C1 segment of cervical spinal cord (tissue), 14 donors: ENCODE measurements at regions not wholly inside any gene's neighbourhood (a gene's known extent, or its start where the extent isn't known, plus 50 kb on each side); places are given as distances from the start of the nearest gene placed in this dataset.
"Not testable (repeated sequence)": the region's sequence is repeated elsewhere in the genome, so short reads cannot be mapped to it uniquely, and the experiment has no call there.

Source experiments
- DNase-seq, 14 donors: peaks; one replicate each; lab custom pipeline; 2025; lab: John Stamatoyannopoulos, UW

DNA sequence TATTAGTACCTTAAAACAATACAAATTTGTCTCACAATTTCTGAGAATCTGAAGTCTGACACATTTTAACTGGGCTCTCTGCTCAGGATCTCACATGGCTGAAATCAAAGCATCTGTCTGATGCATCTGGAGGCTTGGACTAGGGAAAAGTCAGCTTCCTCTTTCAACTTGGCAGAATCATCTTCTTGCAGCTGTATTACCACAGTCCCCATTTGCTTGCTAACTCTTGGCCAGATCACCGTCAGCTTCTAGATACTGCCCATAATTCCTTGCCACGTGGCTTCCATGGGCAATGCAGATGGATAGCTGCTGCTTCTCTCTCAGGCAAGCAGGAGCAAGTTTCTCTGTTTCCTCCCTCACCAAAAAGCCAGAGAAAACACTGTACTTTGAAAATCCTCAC lies 1106.4 kb upstream of the CITED2 start:
- no peak for DNase-seq

DNA sequence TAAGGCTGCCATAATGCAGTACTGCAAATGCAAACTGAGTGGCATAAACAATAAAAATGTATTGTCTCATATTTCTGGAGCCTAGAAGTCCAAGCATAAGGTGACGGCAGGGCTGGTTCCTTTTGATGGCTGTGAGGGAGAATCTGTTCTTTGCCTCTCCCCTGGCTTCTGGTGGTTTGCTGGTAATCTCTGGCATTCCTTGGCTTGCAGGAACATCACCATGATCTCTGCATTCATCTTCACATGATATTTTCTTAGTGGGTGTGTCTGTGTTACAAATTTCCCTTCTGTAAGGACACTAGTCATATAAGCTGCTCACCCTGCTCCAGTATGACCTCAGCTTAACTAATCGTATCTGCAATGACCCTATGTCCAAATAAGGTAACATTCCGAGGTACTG lies 1104.2 kb upstream of the CITED2 start:
- DNase-seq = no peak

DNA sequence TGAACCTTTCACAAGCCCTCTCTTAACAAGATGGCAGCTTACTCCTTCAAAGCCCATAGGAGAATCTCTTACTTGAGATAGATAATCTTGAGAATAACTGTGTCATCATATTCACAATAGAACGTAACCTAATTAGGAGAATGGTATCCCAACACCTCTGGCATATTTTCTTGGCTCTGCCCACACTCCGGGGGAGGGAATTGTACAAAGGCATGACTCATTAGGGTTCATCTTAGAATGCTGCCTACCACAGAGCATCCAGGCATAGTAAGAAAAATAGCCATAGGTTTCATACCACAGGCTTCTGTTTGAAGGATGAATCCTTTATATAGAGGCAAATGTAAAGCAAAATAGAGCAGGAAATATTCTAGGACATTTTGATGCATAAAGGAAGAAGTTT lies 1100.6 kb upstream of the CITED2 start:
- DNase-seq = no peak

DNA sequence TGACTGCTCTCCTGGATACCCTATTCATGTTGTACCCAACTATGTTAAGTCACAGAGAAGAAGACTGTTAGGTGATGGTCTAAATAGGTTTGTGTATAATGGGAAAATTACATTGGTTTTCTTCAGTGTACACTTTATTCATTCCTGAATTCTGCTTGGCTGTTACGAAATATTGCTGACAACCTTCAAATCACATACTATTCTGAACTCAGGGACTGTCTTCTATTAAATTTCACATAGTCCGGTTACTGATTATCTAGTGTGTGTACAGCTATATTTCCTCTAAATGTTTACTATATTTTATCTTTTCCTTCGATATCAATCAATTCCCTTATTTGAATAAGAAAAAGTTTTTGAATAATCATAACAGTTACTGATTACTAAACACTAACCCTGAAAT lies 1090.3 kb upstream of the CITED2 start:
- DNase-seq = no peak

DNA sequence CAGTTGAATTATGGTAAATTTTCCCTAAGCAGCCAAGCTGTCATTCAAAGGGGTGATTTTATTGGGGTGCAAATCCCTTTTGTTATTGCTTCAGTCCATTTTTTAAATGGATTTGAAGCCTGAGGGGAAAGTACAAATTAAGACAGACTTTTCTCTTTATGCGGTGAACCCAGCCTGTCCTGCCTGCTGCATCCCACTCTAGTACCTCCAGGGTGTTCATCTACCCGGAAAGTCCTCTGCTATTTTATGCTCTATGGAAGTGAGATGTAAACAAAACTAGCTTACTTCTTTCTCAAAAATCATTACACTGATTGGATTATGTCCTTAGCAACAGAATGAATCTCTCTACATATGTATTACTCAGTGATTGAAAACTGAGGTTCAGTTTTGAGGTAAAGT lies 1088.9 kb upstream of the CITED2 start:
- no peak for DNase-seq

DNA sequence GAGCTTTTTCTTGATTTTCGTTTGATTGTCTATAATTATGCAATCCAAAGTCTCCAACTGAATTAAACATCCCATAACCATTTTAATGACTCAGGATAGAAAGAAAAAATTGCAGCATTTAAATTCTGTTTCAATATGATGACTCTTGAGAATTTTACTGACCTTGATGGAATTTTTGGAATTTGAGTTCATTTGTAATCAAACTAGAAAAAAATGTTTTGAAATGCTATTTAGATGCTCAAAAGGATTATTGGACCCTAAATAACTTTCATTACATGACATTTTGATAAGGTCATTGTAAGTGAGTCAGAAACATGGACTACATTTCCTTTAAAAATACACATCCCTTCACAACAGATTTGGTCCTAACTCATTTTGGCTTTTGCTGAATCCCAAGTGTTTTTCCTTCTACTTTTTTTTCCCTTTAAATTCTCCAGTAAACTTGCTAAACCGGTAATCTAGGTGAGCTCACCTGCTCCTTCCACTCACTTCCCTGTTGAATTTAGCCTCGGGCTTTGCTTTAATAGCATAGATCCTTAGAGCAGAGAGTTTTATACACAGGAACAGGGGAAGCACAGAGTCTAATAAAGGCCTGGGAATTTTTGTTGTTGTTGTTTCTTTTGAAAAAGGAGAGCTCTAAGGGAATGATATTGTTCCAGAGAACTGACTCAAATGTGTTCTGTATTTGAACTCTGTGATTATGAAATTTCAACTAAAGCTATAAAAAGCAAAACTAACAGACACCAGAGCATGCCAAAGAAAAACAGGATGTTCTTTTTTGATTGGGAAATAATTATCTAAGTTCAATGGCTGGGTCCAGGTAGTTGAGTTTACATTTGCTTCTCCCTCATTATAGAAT lies 1088.2 kb upstream of the CITED2 start:
- DNase-seq = no peak

DNA sequence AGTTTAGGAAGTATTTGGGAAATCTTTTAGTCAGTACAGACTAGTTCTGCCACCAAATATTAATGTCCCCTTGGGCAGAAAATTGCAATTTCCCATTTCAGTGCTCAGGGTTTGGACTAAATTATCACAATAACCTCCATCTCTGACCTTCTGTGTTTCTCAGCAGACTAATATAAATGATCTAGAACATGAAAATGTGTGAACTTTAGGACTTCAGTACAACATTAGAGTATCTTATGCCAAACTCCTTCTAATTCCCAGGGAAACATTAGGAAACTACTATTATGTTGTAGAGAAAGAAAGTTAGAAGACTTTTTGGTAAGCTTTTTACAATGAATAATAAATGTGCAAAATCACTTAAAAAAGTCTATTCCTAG lies 1087.6 kb upstream of the CITED2 start:
- DNase-seq = no peak

DNA sequence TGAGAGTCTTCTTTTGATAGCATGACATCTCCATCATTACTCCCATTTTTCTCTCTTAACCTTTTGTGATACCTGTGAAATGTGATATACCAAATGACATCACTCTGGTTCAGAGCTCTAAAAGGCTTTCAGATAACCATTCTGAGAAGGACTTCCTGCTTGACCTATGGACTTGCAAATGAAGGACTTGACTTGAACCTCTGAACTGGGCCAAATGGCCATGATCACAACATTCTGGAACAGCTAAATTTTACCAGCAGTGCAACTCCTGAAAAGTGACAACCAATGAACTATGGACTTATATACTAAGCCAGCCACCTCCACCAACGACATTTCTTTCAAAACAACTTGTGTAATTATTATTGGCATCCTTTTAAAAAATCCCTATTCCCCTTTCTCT lies 1085.8 kb upstream of the CITED2 start:
- no peak for DNase-seq

DNA sequence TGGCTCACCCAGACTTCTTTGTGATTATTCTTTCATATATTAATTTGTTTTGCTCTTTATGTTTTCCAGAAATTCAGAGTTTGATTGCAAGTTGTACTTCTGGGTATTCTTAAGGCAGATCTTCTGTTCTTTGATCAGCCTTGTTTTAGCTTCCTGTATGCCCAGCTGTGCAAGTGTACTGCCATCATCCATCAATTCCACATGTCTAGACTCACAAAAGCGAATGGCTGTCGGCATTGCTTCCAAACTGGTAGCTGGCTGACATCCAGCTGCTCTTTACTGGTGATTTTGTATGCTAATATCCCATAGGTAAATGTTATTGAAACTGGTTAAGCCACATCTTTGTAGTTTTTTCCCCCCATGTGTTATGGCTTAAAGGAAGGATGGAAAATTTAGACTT lies 1084.8 kb upstream of the CITED2 start:
- DNase-seq = no peak

DNA sequence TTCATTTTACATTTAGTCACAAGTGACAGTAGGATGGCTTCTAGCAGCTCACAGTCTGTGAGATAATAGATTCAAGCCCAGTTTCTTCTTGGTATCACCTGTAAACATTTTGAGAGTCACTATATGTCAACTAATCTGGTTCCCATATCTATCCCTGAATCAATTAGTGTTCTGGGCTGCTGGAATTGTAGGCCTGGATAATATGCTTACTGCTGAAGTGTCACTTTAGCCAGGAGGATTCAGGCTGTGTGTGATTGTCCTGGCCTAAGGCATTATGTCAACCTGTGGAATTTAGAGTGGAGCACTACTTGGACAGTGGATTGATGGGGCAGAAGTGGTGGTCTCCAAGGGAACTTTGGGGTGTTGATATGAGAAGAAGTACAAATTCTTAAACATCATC lies 1071.8 kb upstream of the CITED2 start:
- DNase-seq = no peak

DNA sequence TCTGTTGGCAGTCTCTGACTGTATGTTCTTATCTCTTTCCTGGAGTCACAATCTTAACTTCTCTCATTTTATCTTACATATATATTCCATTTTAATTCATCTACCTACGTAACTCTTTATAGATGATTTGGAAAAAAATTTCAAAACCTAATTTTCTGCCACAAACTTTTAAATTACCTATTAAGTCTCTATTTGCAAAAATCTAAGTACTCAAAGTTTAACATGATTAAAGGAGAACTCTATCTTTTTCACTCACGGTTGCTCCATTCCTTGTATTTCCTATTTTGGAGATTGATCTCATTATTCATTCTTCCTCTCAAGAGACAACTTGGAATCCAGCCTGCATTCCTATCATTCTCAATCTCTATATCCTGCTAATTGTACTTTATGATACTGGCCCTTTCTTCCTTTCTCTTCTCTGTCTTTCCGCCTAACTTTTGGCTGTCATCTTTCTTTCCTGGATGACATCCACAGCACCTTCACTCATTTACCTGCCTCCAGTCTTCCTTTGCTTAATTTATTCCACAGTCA lies 1071.1 kb upstream of the CITED2 start:
- no peak for DNase-seq

DNA sequence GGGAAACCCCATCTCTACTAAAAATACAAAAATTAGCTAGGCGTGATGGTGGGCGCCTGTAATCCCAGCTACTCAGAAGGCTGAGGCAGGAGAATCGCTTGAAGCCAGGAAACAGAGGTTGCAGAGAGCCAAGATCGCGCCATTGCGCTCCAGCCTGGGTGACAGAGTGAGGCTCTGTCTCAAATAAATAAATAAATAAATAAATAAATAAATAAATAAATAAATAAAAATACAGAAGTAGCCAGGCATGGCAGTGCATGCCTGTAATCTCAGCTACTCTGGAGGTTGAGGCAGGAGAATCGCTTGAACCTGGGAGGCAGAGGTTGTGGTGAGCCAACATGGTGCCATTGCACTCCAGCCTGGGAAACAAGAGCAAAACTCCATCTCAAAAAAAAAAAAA lies 1068.7 kb upstream of the CITED2 start:
- DNase-seq = not testable (repeated sequence)

DNA sequence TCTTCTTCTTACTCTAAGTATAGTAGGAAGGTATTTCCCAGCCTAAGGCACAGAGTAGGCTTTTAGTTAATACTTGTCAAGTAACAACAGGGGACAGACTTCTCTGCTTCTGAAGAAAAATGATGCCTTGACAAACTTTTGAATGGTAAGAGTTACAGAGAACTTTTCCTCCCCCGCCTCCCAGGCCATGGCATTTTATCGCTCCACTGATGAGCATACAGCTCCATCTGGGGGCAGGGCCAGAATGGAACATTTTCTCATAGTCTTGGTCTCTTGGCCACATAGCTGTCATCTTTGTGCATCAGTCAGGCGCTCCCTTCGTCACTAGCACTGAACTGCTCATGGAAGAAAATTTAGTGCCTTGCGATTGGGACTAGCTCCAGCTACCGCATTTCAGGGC lies 1066.8 kb upstream of the CITED2 start:
- peak in 9 of 14 donors; percentile 1 to 36 (median 8) for DNase-seq

DNA sequence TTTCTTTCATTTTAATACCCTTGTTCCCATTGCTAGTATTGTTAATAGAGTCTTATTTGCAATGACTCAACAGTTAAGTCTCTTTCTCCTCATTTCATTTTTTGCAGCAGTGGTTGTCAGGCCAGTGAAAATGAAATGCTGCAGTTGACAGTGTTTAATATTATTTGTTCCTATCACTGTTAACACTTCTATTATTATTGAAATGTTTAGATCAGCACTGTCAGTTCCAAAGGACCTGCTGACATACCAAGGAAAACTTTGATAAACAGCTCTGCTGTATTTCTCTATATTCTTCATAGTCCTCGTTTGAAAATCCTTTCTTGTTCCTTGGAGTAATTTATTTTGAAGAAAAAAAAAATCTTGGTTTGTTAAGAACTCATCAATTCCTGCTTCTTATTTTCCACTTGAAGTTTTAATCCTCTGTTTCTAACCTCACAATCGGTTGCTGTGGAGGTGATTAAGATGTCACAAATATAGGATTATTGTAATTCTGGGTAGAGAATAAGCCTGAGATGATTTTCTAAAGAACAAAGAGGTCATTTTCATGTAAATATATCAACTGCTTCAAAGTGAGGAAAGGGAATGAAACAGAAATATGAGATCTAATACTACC lies 1065.9 kb upstream of the CITED2 start:
- DNase-seq = no peak

DNA sequence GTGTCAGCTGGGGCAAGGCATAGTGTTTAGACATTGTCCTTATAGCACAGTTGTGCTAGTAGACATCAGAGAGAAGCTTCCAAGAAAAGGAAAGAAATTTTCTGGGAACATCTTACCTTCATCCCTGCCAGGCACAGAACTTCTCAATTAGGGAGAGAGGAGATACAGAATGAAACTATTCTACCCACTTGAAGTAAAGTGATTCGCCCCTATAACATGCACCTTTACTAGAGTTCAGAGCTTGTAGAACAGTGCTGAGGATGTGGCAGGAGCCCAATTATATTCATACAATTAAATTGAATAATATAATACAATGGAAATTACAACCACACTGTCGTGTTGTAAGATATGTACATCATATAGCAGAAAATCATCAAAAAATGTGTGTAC lies 1063.9 kb upstream of the CITED2 start:
- DNase-seq = no peak

DNA sequence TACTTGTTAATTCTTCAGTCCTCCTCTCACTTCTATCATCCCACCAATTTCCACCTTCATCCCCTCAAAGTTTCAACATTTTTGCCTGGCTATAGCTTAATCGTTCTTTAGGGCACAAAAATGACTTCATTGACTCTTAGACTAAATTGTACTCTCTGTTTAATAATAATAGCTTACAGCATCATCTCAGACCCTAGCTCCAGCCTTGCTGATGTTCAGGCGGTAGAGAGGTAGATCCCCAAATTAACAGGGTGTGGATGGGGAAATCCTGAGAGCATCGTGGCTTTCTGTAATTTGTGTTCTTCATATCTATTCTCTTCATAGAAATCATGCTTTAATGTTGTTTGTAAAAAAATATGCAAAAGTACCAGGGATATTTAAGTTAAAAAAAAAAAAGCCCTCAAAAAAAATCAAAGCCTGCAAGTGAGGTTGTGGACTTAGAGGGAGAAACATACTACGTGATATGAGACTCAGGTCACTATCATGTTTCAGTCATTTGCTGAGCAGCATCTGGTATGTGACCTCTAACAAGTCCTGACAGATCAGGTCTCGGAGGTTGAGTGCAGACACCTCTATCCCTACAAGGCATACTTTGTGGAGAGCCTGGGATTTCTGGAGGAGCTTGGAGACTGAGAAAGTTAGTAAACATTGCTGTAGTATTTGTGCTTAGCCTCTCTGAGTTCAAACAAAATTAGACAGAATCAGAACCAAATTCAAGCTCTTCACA lies 1063.3 kb upstream of the CITED2 start:
- no peak for DNase-seq

DNA sequence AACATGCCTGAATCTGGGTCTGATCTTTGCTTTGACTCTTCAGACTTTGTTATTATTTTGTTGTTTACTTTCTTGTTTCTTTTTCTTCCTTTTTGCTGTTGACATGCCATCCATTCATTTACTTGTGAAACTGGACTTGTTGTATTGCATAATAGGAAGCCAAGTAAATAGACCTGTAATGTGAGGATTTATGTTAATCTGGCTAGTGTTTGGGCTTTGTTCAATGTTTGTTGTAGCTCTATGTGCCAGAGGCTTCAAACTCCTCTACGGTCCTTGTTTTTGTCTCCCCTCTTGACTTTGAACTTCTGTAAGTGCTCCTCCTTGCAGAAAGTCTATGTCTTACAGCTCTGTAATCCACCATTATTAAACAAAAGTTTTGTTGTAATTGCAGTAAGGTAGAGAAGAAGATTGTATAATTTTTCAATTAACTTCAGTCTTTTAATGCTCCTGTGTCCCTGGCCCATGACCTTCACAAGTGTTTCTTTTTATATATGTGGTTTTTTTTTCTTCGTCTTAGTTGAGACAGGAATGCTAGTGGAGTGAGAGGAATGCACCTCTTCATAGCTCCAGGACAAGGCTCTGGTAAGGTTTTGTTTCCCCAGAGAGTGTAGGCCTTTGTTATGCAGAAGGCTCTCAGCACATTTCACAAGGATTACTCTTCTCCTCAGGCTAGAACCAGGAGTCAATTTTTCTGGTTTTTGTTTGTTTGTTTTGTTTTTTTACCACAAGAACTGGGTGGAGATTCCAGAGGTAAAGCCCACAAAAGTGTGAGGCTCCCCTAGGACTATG lies 1061.8 kb upstream of the CITED2 start:
- no peak for DNase-seq

DNA sequence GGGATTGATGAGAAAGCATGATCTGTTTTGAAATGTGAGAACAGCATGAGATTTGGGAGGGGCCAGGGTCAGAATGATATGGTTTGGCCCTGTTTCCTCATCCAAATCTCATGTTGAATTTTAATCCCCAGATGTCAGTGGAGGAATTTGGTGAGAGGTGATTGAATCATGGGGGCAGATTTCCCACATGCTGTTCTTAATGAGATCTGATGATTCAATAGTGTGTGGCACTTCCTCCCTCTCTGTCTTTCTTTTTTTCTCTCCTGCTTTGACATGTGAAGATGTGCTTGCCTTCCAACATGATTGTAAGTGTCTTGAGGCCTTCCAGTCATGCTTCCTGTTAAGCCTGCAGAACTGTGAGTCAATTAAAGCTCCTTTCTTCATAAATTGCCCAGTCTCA lies 1060.3 kb upstream of the CITED2 start:
- DNase-seq = no peak

DNA sequence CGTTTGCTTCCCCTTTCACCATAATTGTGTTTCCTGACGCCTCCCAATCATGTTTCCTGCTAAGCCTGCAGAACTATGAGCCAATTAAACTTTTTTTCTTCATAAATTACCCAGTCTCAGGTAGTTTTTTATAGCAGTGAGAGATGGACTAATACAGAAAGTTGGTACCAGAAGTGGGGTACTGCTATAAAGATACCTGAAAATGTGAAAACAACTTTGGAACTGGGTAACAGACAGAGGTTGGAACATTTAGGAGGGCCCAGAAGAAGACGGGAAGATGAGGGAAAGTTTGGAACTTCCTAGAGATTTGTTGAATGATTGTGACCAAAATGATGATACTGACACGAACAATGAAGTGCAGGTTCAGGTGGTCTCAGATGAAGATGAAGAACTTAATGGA lies 1058.6 kb upstream of the CITED2 start:
- DNase-seq = no peak

DNA sequence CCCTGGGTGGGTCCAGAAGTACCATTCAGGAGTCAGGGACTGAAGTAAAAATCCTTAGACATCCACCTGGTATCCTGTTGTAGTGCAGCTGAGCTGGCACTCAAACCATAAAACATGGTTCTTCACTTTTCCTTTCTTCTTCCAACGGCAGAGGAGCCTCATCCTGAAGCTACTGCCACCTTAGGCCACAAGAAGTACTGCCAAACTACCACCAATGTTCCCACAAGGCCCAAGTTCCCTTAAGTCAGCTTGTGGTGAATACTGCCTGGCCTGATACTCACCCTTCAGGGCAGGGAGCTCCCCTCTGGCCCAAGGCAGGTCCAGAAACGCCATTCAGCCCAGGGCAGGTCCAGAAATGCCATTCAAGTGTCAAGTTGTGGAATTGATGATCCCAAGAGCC lies 1053.4 kb upstream of the CITED2 start:
- no peak for DNase-seq

DNA sequence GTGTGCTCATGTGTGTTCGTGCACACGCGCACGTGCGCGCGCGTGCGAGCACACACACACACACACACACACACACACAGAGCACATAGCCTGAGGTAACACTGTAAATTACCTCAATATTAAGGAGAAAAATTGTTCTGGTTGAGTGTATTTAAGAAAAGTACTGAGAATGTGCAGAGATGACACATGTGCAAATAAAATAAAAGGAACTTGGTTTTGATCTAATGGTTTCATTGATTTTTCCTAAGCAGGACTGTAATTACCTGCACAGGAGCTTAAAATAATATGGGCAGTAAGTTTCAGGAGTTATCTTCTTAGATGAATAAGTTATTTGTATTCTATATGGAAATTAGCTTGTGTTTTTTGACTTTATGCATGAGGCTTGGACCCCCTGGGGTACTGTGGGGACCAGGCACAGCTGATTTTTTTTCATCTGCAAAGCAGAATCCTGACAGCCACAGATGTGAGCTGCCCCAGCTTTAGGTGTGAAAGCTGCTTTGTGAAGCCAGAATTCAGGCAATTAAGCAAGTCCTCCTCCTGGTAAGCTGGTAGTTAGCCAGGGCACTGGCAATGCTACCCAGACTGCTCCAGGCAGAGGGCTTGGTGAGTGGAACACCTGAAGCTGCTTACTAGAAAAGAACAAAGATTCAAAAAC lies 1040.6 kb upstream of the CITED2 start:
- no peak for DNase-seq
